NCI-H1694 treated with DMSO at 0.1 percent for 48 hours (cell line): ENCODE measurements at regions not wholly inside any gene's neighbourhood (a gene's known extent, or its start where the extent isn't known, plus 50 kb on each side); places are given as distances from the start of the nearest gene placed in this dataset.
"Not testable (repeated sequence)": the region's sequence is repeated elsewhere in the genome, so short reads cannot be mapped to it uniquely, and the experiment has no call there.

Experiments used
- DNase-seq: peaks from one replicate; lab custom pipeline; 2025; lab: John Stamatoyannopoulos, UW

GRCh38 chr9:89838621-89839020 lies 233.8 kb downstream of the GADD45G start:
- no peak for DNase-seq

GRCh38 chr9:89839449-89839848 lies 234.6 kb downstream of the GADD45G start:
- no peak for DNase-seq

GRCh38 chr9:89839952-89840351 lies 235.1 kb downstream of the GADD45G start:
- DNase-seq: no peak

GRCh38 chr9:89841456-89841855 lies 236.6 kb downstream of the GADD45G start:
- no peak for DNase-seq

GRCh38 chr9:89842267-89842768 lies 237.5 kb downstream of the GADD45G start:
- no peak for DNase-seq

- DNase-seq: no peak
Measured at GRCh38 chr9:89843074-89843473, 238.3 kb downstream of the GADD45G start.

- no peak for DNase-seq
Measured at GRCh38 chr9:89843591-89843990, 238.8 kb downstream of the GADD45G start.

GRCh38 chr9:89844075-89844474 lies 239.3 kb downstream of the GADD45G start:
- no peak for DNase-seq

- DNase-seq: no peak
Measured at GRCh38 chr9:89844535-89844934, 239.7 kb downstream of the GADD45G start.

GRCh38 chr9:89845321-89845720 lies 240.5 kb downstream of the GADD45G start:
- DNase-seq: no peak

- DNase-seq: no peak
Measured at GRCh38 chr9:89845862-89846261, 241.1 kb downstream of the GADD45G start.

GRCh38 chr9:89848060-89849040 lies 243.5 kb downstream of the GADD45G start:
- no peak for DNase-seq

GRCh38 chr9:89849096-89849495 lies 244.3 kb downstream of the GADD45G start:
- no peak for DNase-seq

- no peak for DNase-seq
Measured at GRCh38 chr9:89850153-89850552, 245.3 kb downstream of the GADD45G start.

GRCh38 chr9:89850631-89851325 lies 246.0 kb downstream of the GADD45G start:
- DNase-seq: no peak

GRCh38 chr9:89853161-89853560 lies 248.3 kb downstream of the GADD45G start:
- no peak for DNase-seq

GRCh38 chr9:89853931-89854330 lies 249.1 kb downstream of the GADD45G start:
- DNase-seq: no peak

GRCh38 chr9:89854715-89855475 lies 250.1 kb downstream of the GADD45G start:
- no peak for DNase-seq

- DNase-seq: not testable (repeated sequence)
Measured at GRCh38 chr9:89856296-89856695, 251.5 kb downstream of the GADD45G start.

GRCh38 chr9:89856950-89857349 lies 252.1 kb downstream of the GADD45G start:
- peak; percentile 42 for DNase-seq

- not testable (repeated sequence) for DNase-seq
Measured at GRCh38 chr9:89859842-89860241, 255.0 kb downstream of the GADD45G start.

GRCh38 chr9:89861371-89861770 lies 256.6 kb downstream of the GADD45G start:
- not testable (repeated sequence) for DNase-seq
